HEK293T (cell line): ENCODE measurements at regions not wholly inside any gene's neighbourhood (a gene's known extent, or its start where the extent isn't known, plus 50 kb on each side); places are given as distances from the start of the nearest gene placed in this dataset.

Experiments
- CTCF ChIA-PET: fragments of 350-600 bp; formaldehyde crosslinking; extraction: SDS; loops from one replicate; lab custom pipeline; 2021; ENCODE audit warnings: antibody characterized with exemption, inconsistent platforms; lab: Yijun Ruan, JAX
- POLR2A ChIA-PET: fragments of 350-600 bp; formaldehyde crosslinking; extraction: SDS; loops from one replicate; lab custom pipeline; 2020; ENCODE audit warnings: antibody characterized with exemption, inconsistent platforms; lab: Yijun Ruan, JAX
- DNase-seq: peaks from one replicate; pipeline ENCODE4 v3.0.0; 2012; ENCODE audit warnings: mixed read lengths; ENCODE audit errors: extremely low spot score
- ARNT ChIP-seq: fragments of 450-650 bp; IDR thresholded peaks from 2 replicates; pipeline ENCODE4 v1.6.1; 2017; ENCODE audit warnings: mild to moderate bottlenecking
- BHLHE40 ChIP-seq: fragments of 450-650 bp; IDR thresholded peaks from 2 replicates; pipeline ENCODE4 v1.6.1; 2016; ENCODE audit warnings: mild to moderate bottlenecking, moderate library complexity, borderline replicate concordance
- CTBP1 ChIP-seq: fragments of 450-650 bp; IDR thresholded peaks from 2 replicates; pipeline ENCODE4 v1.6.1; 2016; ENCODE audit warnings: borderline replicate concordance
- ELF4 ChIP-seq: fragments of 450-650 bp; IDR thresholded peaks from 2 replicates; pipeline ENCODE4 v1.6.1; 2017; ENCODE audit warnings: antibody characterized with exemption
- FOXA1 ChIP-seq: fragments of 450-650 bp; IDR thresholded peaks from 2 replicates; pipeline ENCODE4 v1.6.1; 2016; ENCODE audit warnings: mild to moderate bottlenecking
- FOXK2 ChIP-seq: fragments of 450-650 bp; IDR thresholded peaks from 2 replicates; pipeline ENCODE4 v1.6.1; 2016; ENCODE audit warnings: mild to moderate bottlenecking
- FOXM1 ChIP-seq: fragments of 450-650 bp; IDR thresholded peaks from 2 replicates; pipeline ENCODE4 v1.6.1; 2017; ENCODE audit warnings: mild to moderate bottlenecking, borderline replicate concordance
- HDGF ChIP-seq: fragments of 450-650 bp; IDR thresholded peaks from 2 replicates; pipeline ENCODE4 v1.6.1; 2017; ENCODE audit warnings: antibody characterized with exemption, borderline replicate concordance
- L3MBTL2 ChIP-seq: fragments of 450-650 bp; conservative IDR thresholded peaks from 2 replicates; pipeline ENCODE4 v1.6.1; 2016; ENCODE audit warnings: mild to moderate bottlenecking
- LEF1 ChIP-seq: fragments of 450-650 bp; IDR thresholded peaks from 2 replicates; pipeline ENCODE4 v1.6.1; 2017; ENCODE audit warnings: mild to moderate bottlenecking, borderline replicate concordance
- NFRKB ChIP-seq: fragments of 450-650 bp; IDR thresholded peaks from 2 replicates; pipeline ENCODE4 v1.6.1; 2016; ENCODE audit warnings: mild to moderate bottlenecking, moderate library complexity
- SP1 ChIP-seq: fragments of 450-650 bp; IDR thresholded peaks from 2 replicates; pipeline ENCODE4 v1.6.1; 2017
- SUZ12 ChIP-seq: fragments of 450-650 bp; IDR thresholded peaks from 2 replicates; pipeline ENCODE4 v1.6.1; 2016; ENCODE audit warnings: mild to moderate bottlenecking
- TARDBP ChIP-seq: fragments of 450-650 bp; IDR thresholded peaks from 2 replicates; pipeline ENCODE4 v1.6.1; 2016
- ZNF384 ChIP-seq: fragments of 450-650 bp; IDR thresholded peaks from 2 replicates; pipeline ENCODE4 v1.6.1; 2016
- TF ChIP-seq, protein P1 (sequence below): fragments of 450-650 bp; IDR thresholded peaks from 2 replicates; pipeline ENCODE4 v1.6.1; 2016

DNA sequence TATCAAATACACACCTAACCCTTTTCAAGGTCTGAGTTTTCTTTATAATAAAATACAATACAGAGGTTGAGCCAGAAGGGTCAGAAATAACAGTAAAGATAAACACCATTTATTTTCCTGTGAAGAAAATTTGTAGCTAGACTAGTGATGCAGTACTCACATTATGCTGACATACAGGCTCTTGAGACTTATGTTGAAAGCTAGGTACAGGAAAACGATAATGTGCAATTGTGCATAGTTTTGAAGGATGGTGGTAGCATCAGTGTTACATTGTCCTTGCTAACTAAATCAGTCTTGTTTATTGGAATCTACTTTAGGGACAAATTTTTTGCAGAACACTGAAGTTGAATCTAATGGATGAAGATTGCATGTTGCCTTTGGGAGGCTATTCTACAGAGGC is 1877.2 kb downstream of the PCDH7 start:
- POLR2A ChIA-PET, result no interaction called here
- DNase-seq, result no peak
- CTCF ChIA-PET, result interaction anchor here (0.6 kb wide), 1 partner anchor 528 kb away, joined by 3 read pairs; no protein-coding TSS in a partner anchor
- TF ChIP-seq FOXA1 (no peak), L3MBTL2 (no peak), ARNT (no peak), SP1 (no peak), LEF1 (no peak), ELF4 (no peak), ZNF384 (no peak), HDGF (no peak), FOXK2 (no peak), SUZ12 (no peak), NFRKB (no peak), BHLHE40 (no peak), FOXM1 (no peak), TARDBP (no peak), CTBP1 (no peak)
- TF ChIP-seq, protein P1, sequence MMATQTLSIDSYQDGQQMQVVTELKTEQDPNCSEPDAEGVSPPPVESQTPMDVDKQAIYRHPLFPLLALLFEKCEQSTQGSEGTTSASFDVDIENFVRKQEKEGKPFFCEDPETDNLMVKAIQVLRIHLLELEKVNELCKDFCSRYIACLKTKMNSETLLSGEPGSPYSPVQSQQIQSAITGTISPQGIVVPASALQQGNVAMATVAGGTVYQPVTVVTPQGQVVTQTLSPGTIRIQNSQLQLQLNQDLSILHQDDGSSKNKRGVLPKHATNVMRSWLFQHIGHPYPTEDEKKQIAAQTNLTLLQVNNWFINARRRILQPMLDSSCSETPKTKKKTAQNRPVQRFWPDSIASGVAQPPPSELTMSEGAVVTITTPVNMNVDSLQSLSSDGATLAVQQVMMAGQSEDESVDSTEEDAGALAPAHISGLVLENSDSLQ, result no peak

DNA sequence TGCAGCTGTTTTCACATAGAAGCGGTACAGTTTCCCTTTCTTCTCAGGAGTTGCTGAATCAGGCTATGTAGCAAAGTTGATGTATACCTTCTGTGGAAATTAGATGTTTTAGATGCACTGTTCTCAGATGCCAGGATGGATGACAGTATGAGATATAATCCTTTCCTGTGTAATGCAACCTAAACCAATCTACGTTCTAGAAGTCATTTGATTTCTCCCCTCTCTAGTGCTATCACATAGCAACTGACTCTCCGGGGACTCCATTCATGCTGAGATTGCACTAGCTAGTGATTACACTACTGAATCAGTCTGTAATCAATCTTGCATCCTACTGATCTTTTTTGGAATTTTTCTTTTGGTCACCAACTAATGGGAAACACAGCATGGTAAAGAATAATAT is 1881.7 kb downstream of the PCDH7 start:
- TF ChIP-seq ELF4, result no peak
- no peak for TF ChIP-seq SUZ12
- no peak for TF ChIP-seq ZNF384
- TF ChIP-seq, protein P1, result no peak
- no peak for TF ChIP-seq TARDBP
- no peak for TF ChIP-seq NFRKB
- TF ChIP-seq BHLHE40, result no peak
- DNase-seq, result no peak
- ChIA-PET CTCF (no interaction called here), POLR2A (no interaction called here)

DNA sequence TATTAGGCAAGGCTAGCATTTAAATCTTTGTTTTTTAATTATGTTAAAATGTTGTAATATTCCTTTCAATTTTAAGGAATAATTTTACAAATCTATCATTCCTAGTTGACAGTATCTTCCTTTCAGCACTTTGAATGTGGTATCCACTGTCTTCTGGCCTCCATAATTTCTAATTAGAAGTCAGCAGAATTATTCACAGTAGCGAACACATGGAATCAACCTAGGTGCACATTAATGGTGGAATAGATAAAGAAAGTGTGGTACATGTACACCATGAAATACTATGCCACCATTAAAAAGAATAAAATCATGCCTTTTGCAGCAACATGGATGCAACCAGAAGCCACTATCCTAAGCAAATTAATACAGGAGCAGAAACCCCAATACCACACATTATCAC is 1887.8 kb downstream of the PCDH7 start:
- ChIA-PET POLR2A (no interaction called here), CTCF (no interaction called here)
- DNase-seq, result no peak
- TF ChIP-seq, protein P1, result no peak
- TF ChIP-seq TARDBP, result no peak
- TF ChIP-seq FOXK2, result no peak
- no peak for TF ChIP-seq HDGF
- no peak for TF ChIP-seq NFRKB
- TF ChIP-seq FOXM1, result no peak
- TF ChIP-seq SUZ12, result no peak
- TF ChIP-seq ELF4, result no peak
- no peak for TF ChIP-seq BHLHE40
- TF ChIP-seq LEF1, result no peak

DNA sequence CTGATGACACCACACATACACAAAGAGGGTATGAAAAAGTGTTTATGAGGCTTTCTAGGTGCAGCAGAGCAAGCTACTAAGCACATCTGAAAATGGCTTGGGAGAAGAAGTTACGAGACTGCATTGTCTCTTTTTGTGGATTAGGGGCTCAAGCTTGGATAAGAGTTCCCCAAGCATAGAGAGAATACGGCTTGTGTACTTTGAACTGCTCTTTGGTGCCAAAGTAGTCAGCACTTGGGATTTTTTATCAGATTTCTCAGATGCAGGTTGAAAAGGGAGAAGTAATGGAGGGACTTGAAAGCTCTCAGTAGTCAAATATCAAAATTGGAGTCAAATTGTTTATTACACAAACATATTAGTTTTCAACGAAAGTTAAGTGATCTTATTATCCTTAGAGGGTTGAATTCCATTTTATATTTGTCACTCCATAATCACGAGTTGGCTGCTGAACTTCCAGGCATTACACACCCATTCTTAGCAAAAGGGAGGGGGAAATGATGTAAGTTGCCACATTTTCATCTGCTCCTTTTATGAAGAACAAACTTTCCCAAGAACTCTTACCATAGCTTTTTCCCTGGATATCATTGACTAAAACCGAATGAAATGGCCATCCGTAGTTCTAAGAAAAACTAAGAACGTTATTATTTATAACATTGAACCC is 1904.9 kb downstream of the PCDH7 start:
- no peak for DNase-seq
- no peak for TF ChIP-seq FOXA1
- TF ChIP-seq FOXK2, result no peak
- no peak for TF ChIP-seq ZNF384
- TF ChIP-seq, protein P1, result no peak
- TF ChIP-seq TARDBP, result no peak
- TF ChIP-seq ARNT, result no peak
- no peak for TF ChIP-seq LEF1
- POLR2A ChIA-PET, result no interaction called here
- CTCF ChIA-PET, result no interaction called here

DNA sequence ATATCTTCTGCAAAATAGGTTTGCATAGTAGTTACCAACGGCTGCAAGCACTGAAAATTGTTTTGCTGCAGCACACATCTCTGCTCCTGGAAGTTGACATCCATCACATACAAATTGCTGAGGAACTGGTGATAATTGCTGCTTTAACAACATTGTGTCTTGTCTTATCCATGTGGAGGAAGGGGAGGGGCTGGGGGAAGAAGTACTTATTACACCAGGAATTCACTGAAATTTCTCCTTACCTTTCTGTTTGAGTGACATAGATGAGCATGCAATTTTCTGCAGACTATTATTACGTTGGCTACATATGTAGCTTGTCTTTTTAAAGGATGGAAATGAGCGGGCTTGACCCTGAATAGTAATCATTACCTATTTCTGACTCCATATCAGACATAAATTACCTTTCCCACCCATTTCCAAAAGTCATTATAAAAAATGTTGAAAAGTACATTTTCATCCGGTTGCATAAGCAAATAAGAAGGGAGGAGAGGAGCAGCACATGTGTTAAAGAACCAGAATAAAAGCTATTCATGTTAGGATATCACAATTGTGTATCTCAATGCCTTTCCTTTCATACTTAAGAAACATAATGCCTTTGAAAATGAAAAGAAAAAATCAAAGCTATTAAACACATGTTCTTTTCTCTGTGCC is 1905.6 kb downstream of the PCDH7 start:
- TF ChIP-seq BHLHE40, result no peak
- TF ChIP-seq ZNF384, result no peak
- no peak for TF ChIP-seq LEF1
- TF ChIP-seq FOXM1, result no peak
- no peak for TF ChIP-seq TARDBP
- no peak for TF ChIP-seq HDGF
- no peak for TF ChIP-seq ELF4
- TF ChIP-seq NFRKB, result no peak
- TF ChIP-seq FOXA1, result no peak
- no peak for TF ChIP-seq L3MBTL2
- TF ChIP-seq FOXK2, result no peak
- no peak for TF ChIP-seq SP1
- TF ChIP-seq, protein P1, result no peak
- TF ChIP-seq ARNT, result no peak
- ChIA-PET CTCF (no interaction called here), POLR2A (no interaction called here)
- DNase-seq, result no peak
